MCF 10A (cell line): ENCODE measurements at regions not wholly inside any gene's neighbourhood (a gene's known extent, or its start where the extent isn't known, plus 50 kb on each side); places are given as distances from the start of the nearest gene placed in this dataset.

Experiments
- BruUV-seq: library from RNA; stranded (reverse); fragments of 400-500 nt; replicated peaks from 2 replicates; lab custom pipeline; 2021; lab: Mats Ljungman, UMichigan
- CTCF ChIA-PET: fragments of 300-600 bp; sonication (Branson Sonifier 250); formaldehyde crosslinking; extraction: SDS; loops from one replicate; lab custom pipeline; 2021; ENCODE audit warnings: antibody characterized with exemption, inconsistent platforms; lab: Yijun Ruan, JAX
- POLR2A ChIA-PET: fragments of 300-600, 350-650 bp; sonication (Branson Sonifier 250); formaldehyde crosslinking; extraction: SDS; loops from one replicate; lab custom pipeline; 2020; ENCODE audit warnings: antibody characterized with exemption, inconsistent platforms; lab: Yijun Ruan, JAX
- DNase-seq: peaks from one replicate; pipeline ENCODE4 v3.0.0-alpha.2; 2018; ENCODE audit not compliant: unreplicated experiment
- H3K27ac Mint-ChIP-seq: one replicate; pipeline ENCODE4 v1.8.0; 2022; ENCODE audit warnings: mild to moderate bottlenecking, low read depth, mixed read lengths; ENCODE audit not compliant: unreplicated experiment
- H3K27me3 Mint-ChIP-seq: one replicate; pipeline ENCODE4 v1.8.0; 2022; ENCODE audit warnings: mixed read lengths; ENCODE audit not compliant: insufficient read depth, unreplicated experiment
- H3K36me3 Mint-ChIP-seq: one replicate; pipeline ENCODE4 v1.8.0; 2022; ENCODE audit warnings: mild to moderate bottlenecking, moderate library complexity, mixed read lengths; ENCODE audit not compliant: insufficient read depth, unreplicated experiment
- H3K4me1 Mint-ChIP-seq: one replicate; pipeline ENCODE4 v1.8.0; 2022; ENCODE audit warnings: mixed read lengths; ENCODE audit not compliant: insufficient read depth, unreplicated experiment
- H3K4me3 Mint-ChIP-seq: one replicate; pipeline ENCODE4 v1.8.0; 2022; ENCODE audit warnings: mild to moderate bottlenecking, moderate library complexity, mixed read lengths; ENCODE audit not compliant: unreplicated experiment
- H3K9me3 Mint-ChIP-seq: one replicate; pipeline ENCODE4 v1.8.0; 2022; ENCODE audit warnings: mixed read lengths; ENCODE audit not compliant: unreplicated experiment
- CTCF ChIP-seq: fragments of 200-600 bp; IDR thresholded peaks from one replicate; pipeline ENCODE4 v1.8.0; 2022; ENCODE audit warnings: antibody characterized with exemption, mild to moderate bottlenecking; ENCODE audit not compliant: unreplicated experiment
- intact Hi-C: fragments of 100-400 bp; cut with micrococcal nuclease; formaldehyde crosslinking; loops from 2 replicates; pipeline ENCODE4 v1.14.1; 2022

GRCh38 chr10:29083096-29083495 lies 205.8 kb upstream of the LYZL1 start:
- POLR2A ChIA-PET: no interaction called here
- no peak for TF ChIP-seq CTCF
- no peak overlapping the region for H3K27ac Mint-ChIP-seq
- H3K36me3 Mint-ChIP-seq: no peaks in the 10 kb centered on the region
- H3K9me3 Mint-ChIP-seq: no peaks in the 10 kb centered on the region
- H3K27me3 Mint-ChIP-seq: no peaks in the 10 kb centered on the region
- CTCF ChIA-PET: interaction anchor here (0.6 to 0.8 kb wide), 2 partner anchors 15 to 202 kb away, joined by 4 read pairs; no protein-coding TSS in a partner anchor
- H3K4me1 Mint-ChIP-seq: no peaks in the 10 kb centered on the region
- DNase-seq: no peak
- BruUV-seq: no TSS peak
- intact Hi-C loops: no loop called here
- H3K4me3 Mint-ChIP-seq: no peak overlapping the region

- CTCF ChIA-PET: interaction anchor here (0.7 kb wide), 1 partner anchor 16 kb away, joined by 4 read pairs; no protein-coding TSS in a partner anchor
- no peak overlapping the region for H3K27ac Mint-ChIP-seq
- H3K4me3 Mint-ChIP-seq: no peak overlapping the region
- no peaks in the 10 kb centered on the region for H3K9me3 Mint-ChIP-seq
- H3K4me1 Mint-ChIP-seq: no peaks in the 10 kb centered on the region
- intact Hi-C loops: no loop called here
- POLR2A ChIA-PET: no interaction called here
- no peaks in the 10 kb centered on the region for H3K36me3 Mint-ChIP-seq
- no peak for DNase-seq
- H3K27me3 Mint-ChIP-seq: no peaks in the 10 kb centered on the region
- TF ChIP-seq CTCF: no peak
- no TSS peak for BruUV-seq
Measured at GRCh38 chr10:29084681-29085307, 204.1 kb upstream of the LYZL1 start.

- no peaks in the 10 kb centered on the region for H3K27me3 Mint-ChIP-seq
- intact Hi-C loops: no loop called here
- POLR2A ChIA-PET: no interaction called here
- H3K4me3 Mint-ChIP-seq: no peak overlapping the region
- no peaks in the 10 kb centered on the region for H3K9me3 Mint-ChIP-seq
- no peaks in the 10 kb centered on the region for H3K36me3 Mint-ChIP-seq
- DNase-seq: no peak
- H3K4me1 Mint-ChIP-seq: no peaks in the 10 kb centered on the region
- H3K27ac Mint-ChIP-seq: no peak overlapping the region
- TF ChIP-seq CTCF: no peak
- CTCF ChIA-PET: interaction anchor here (0.6 kb wide), 2 partner anchors 58 to 104 kb away, joined by 3 read pairs; no protein-coding TSS in a partner anchor
- BruUV-seq: no TSS peak
Measured at GRCh38 chr10:29089091-29089490, 199.8 kb upstream of the LYZL1 start.

GRCh38 chr10:29096303-29096824 lies 192.5 kb upstream of the LYZL1 start:
- intact Hi-C loops: no loop called here
- Mint-ChIP-seq H3K4me1 (no peaks in the 10 kb centered on the region), H3K9me3 (no peaks in the 10 kb centered on the region), H3K36me3 (no peaks in the 10 kb centered on the region), H3K27me3 (no peaks in the 10 kb centered on the region), H3K27ac (no peak overlapping the region), H3K4me3 (no peak overlapping the region)
- CTCF ChIA-PET: interaction anchor here (1.3 kb wide), 1 partner anchor 110 kb away, joined by 4 read pairs; no protein-coding TSS in a partner anchor
- BruUV-seq: no TSS peak
- POLR2A ChIA-PET: no interaction called here
- TF ChIP-seq CTCF: no peak
- no peak for DNase-seq
